ENCODE measurements at regions not wholly inside any gene's neighbourhood (a gene's known extent, or its start where the extent isn't known, plus 50 kb on each side); places are given as distances from the start of the nearest gene placed in this dataset.

DNA sequence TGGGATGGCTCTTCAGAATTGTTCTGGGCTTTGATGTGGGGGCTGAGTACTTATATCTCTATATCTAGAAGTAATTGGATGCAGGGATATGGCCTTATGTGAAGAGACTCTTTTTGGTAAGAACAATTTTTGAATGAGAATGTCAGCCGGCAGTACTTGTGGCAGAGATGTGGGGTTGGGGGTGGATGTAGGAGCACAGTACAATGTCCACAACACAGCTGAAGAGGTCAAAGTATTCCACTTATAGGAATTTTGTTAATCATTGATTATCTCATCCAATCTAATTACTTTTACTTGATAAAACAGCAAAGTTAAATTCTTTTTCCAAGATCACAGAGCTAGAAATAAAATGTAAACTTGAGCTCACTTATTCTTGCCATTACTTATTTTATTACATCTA is 391.4 kb downstream of the TEX13C start:
- TF ChIP-seq TGIF2 (CRISPR knock-in tag; IDR thresholded peaks at IDR 0.05) (no peak), TCF7L2 (IDR thresholded peaks at IDR 0.05; ENCODE audit: low read depth, low read length) (no peak), SRF (CRISPR knock-in tag; IDR thresholded peaks at IDR 0.05) (no peak), YY1 (IDR thresholded peaks at IDR 0.05; ENCODE audit: borderline replicate concordance in 1 of 3, control insufficient read depth in 1 of 3, extremely low read depth in 1 of 3, insufficient read depth in 3 of 3, insufficient read length in 1 of 3, insufficient replicate concordance in 2 of 3, low read depth in 1 of 3, low read length in 2 of 3) (no peak), RCOR1 (IDR thresholded peaks at IDR 0.05; ENCODE audit: borderline replicate concordance in 1 of 2, low read depth in 2 of 2, low read length in 2 of 2) (no peak), TFE3 (CRISPR knock-in tag; IDR thresholded peaks at IDR 0.05) (no peak), HNRNPL (IDR thresholded peaks at IDR 0.05; ENCODE audit: low read depth, low read length) (no peak)
- TF ChIP-seq, protein P1, sequence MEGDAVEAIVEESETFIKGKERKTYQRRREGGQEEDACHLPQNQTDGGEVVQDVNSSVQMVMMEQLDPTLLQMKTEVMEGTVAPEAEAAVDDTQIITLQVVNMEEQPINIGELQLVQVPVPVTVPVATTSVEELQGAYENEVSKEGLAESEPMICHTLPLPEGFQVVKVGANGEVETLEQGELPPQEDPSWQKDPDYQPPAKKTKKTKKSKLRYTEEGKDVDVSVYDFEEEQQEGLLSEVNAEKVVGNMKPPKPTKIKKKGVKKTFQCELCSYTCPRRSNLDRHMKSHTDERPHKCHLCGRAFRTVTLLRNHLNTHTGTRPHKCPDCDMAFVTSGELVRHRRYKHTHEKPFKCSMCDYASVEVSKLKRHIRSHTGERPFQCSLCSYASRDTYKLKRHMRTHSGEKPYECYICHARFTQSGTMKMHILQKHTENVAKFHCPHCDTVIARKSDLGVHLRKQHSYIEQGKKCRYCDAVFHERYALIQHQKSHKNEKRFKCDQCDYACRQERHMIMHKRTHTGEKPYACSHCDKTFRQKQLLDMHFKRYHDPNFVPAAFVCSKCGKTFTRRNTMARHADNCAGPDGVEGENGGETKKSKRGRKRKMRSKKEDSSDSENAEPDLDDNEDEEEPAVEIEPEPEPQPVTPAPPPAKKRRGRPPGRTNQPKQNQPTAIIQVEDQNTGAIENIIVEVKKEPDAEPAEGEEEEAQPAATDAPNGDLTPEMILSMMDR (IDR thresholded peaks at IDR 0.05 in 2 of 3, conservative IDR thresholded peaks at IDR 0.05 in 1 of 3; ENCODE audit: insufficient read depth in 2 of 3, low read depth in 1 of 3, low read length in 3 of 3): no peak
